Calu3 (cell line): ENCODE measurements at regions not wholly inside any gene's neighbourhood (a gene's known extent, or its start where the extent isn't known, plus 50 kb on each side); places are given as distances from the start of the nearest gene placed in this dataset.

ENCODE experiments used
- BruUV-seq: library from RNA; stranded (reverse); fragments of 400-500 nt; replicated peaks from 2 replicates; lab custom pipeline; 2021; lab: Mats Ljungman, UMichigan
- CTCF ChIA-PET: fragments of 300-600 bp; sonication (Branson Sonifier 250); formaldehyde crosslinking; loops from one replicate; lab custom pipeline; 2022; ENCODE audit warnings: antibody characterized with exemption; lab: Charles Lee
- DNase-seq: peaks from one replicate; pipeline ENCODE4 v3.0.0; 2022
- H3K27ac Mint-ChIP-seq: one replicate; pipeline ENCODE4 v1.8.0; 2022; ENCODE audit warnings: mixed read lengths; ENCODE audit not compliant: unreplicated experiment
- H3K27me3 Mint-ChIP-seq: one replicate; pipeline ENCODE4 v1.8.0; 2022; ENCODE audit warnings: mixed read lengths; ENCODE audit not compliant: unreplicated experiment
- H3K36me3 Mint-ChIP-seq: one replicate; pipeline ENCODE4 v1.8.0; 2022; ENCODE audit warnings: mild to moderate bottlenecking, moderate library complexity, mixed read lengths; ENCODE audit not compliant: insufficient read depth, unreplicated experiment
- H3K4me1 Mint-ChIP-seq: one replicate; pipeline ENCODE4 v1.8.0; 2022; ENCODE audit warnings: mild to moderate bottlenecking, low read depth, mixed read lengths; ENCODE audit not compliant: unreplicated experiment
- H3K4me3 Mint-ChIP-seq: one replicate; pipeline ENCODE4 v1.8.0; 2022; ENCODE audit warnings: mild to moderate bottlenecking, low read depth, moderate library complexity, mixed read lengths; ENCODE audit not compliant: unreplicated experiment
- H3K9me3 Mint-ChIP-seq: one replicate; pipeline ENCODE4 v1.8.0; 2022; ENCODE audit warnings: low read depth, mixed read lengths; ENCODE audit not compliant: unreplicated experiment
- CTCF ChIP-seq: fragments of 200-600 bp; IDR thresholded peaks from one replicate; pipeline ENCODE4 v1.8.0; 2022; ENCODE audit warnings: antibody characterized with exemption; ENCODE audit not compliant: unreplicated experiment
- intact Hi-C: fragments of 100-400 bp; cut with micrococcal nuclease; formaldehyde crosslinking; loops from one replicate; pipeline ENCODE4 v1.10.0; 2022; ENCODE audit not compliant: unreplicated experiment

GRCh38 chr2:151181524-151181923 lies 80.1 kb downstream of the RBM43 start:
- TF ChIP-seq CTCF, result no peak
- Mint-ChIP-seq H3K4me3 (no peak overlapping the region), H3K4me1 (no peaks in the 10 kb centered on the region), H3K9me3 (no peaks in the 10 kb centered on the region), H3K36me3 (no peaks in the 10 kb centered on the region), H3K27ac (no peak overlapping the region), H3K27me3 (peaks cover 41% of the 10 kb centered on the region)
- intact Hi-C loops, result no loop called here
- CTCF ChIA-PET, result no interaction called here
- DNase-seq, result no peak
- no TSS peak for BruUV-seq

GRCh38 chr2:151180123-151180522 lies 81.5 kb downstream of the RBM43 start:
- Mint-ChIP-seq H3K27me3 (peaks cover 55% of the 10 kb centered on the region), H3K4me1 (no peaks in the 10 kb centered on the region), H3K27ac (no peak overlapping the region), H3K36me3 (no peaks in the 10 kb centered on the region), H3K9me3 (no peaks in the 10 kb centered on the region), H3K4me3 (no peak overlapping the region)
- CTCF ChIA-PET, result no interaction called here
- DNase-seq, result no peak
- no peak for TF ChIP-seq CTCF
- no TSS peak for BruUV-seq
- intact Hi-C loops, result no loop called here

GRCh38 chr2:151178207-151178606 lies 83.5 kb downstream of the RBM43 start:
- BruUV-seq, result no TSS peak
- no peak overlapping the region for H3K27ac Mint-ChIP-seq
- H3K27me3 Mint-ChIP-seq, result peaks cover 62% of the 10 kb centered on the region
- DNase-seq, result no peak
- CTCF ChIA-PET, result interaction anchor here (0.6 kb wide), 1 partner anchor 16 kb away, joined by 3 read pairs; no protein-coding TSS in a partner anchor
- intact Hi-C loops, result loop anchor here (10.0 kb wide), 1 partner anchor 1583 kb away; no protein-coding TSS in a partner anchor
- no peak for TF ChIP-seq CTCF
- H3K4me1 Mint-ChIP-seq, result no peaks in the 10 kb centered on the region
- H3K4me3 Mint-ChIP-seq, result no peak overlapping the region
- H3K36me3 Mint-ChIP-seq, result no peaks in the 10 kb centered on the region
- no peaks in the 10 kb centered on the region for H3K9me3 Mint-ChIP-seq

- no peak overlapping the region for H3K4me3 Mint-ChIP-seq
- peaks cover 57% of the 10 kb centered on the region for H3K27me3 Mint-ChIP-seq
- CTCF ChIA-PET, result interaction anchor here (0.6 to 1.0 kb wide), 2 partner anchors 15 to 20 kb away, joined by 3 read pairs; no protein-coding TSS in a partner anchor
- no peaks in the 10 kb centered on the region for H3K4me1 Mint-ChIP-seq
- DNase-seq, result no peak
- H3K9me3 Mint-ChIP-seq, result no peaks in the 10 kb centered on the region
- intact Hi-C loops, result loop anchor here (10.0 kb wide), 1 partner anchor 1583 kb away; no protein-coding TSS in a partner anchor
- no TSS peak for BruUV-seq
- H3K27ac Mint-ChIP-seq, result no peak overlapping the region
- no peak for TF ChIP-seq CTCF
- no peaks in the 10 kb centered on the region for H3K36me3 Mint-ChIP-seq
These were observed 83.9 kb downstream of the RBM43 start for GRCh38 chr2:151177756-151178155.
